H9 (cell line): ENCODE measurements at regions not wholly inside any gene's neighbourhood (a gene's known extent, or its start where the extent isn't known, plus 50 kb on each side); places are given as distances from the start of the nearest gene placed in this dataset.

Experiments used
- DNase-seq: peaks from one replicate; pipeline ENCODE4 v3.0.0-alpha.2; 2017
- H2AFZ ChIP-seq: one replicate; pipeline ENCODE4 v1.6.1; 2013; ENCODE audit warnings: mild to moderate bottlenecking, low read length, control low read depth, moderate library complexity
- H2AK5ac ChIP-seq: 2 replicates; pipeline ENCODE4 v1.6.1; 2013; ENCODE audit warnings: low read length, control low read depth, mixed read lengths; ENCODE audit not compliant: insufficient read length
- H2BK120ac ChIP-seq: one replicate; pipeline ENCODE4 v1.6.1; 2013; ENCODE audit warnings: low read depth, mild to moderate bottlenecking, low read length, control low read depth, inconsistent platforms; ENCODE audit not compliant: poor library complexity, severe bottlenecking
- H2BK12ac ChIP-seq: 2 replicates; pipeline ENCODE4 v1.6.1; 2013; ENCODE audit warnings: low read length, control low read depth, mixed read lengths, low read depth; ENCODE audit not compliant: insufficient read length
- H2BK15ac ChIP-seq: 2 replicates; pipeline ENCODE4 v1.6.1; 2013; ENCODE audit warnings: low read depth, low read length, control low read depth
- H2BK20ac ChIP-seq: one replicate; pipeline ENCODE4 v1.6.1; 2013; ENCODE audit warnings: low read depth, mild to moderate bottlenecking, low read length, control low read depth, inconsistent platforms; ENCODE audit not compliant: poor library complexity, severe bottlenecking
- H2BK5ac ChIP-seq: 2 replicates; pipeline ENCODE4 v1.6.1; 2013; ENCODE audit warnings: low read length, control low read depth, mixed read lengths; ENCODE audit not compliant: insufficient read length
- H3K14ac ChIP-seq: 2 replicates; pipeline ENCODE4 v1.6.1; 2013; ENCODE audit warnings: low read length, control low read depth; ENCODE audit not compliant: insufficient read depth
- H3K18ac ChIP-seq: 2 replicates; pipeline ENCODE4 v1.6.1; 2013; ENCODE audit warnings: low read depth, mild to moderate bottlenecking, mixed read lengths, low read length, control low read depth; ENCODE audit not compliant: insufficient read length
- H3K23ac ChIP-seq: 2 replicates; pipeline ENCODE4 v1.6.1; 2013; ENCODE audit warnings: low read length, control low read depth, mixed read lengths, low read depth; ENCODE audit not compliant: insufficient read length
- H3K23me2 ChIP-seq: 2 replicates; pipeline ENCODE4 v1.6.1; 2013; ENCODE audit warnings: low read depth, mild to moderate bottlenecking, mixed read lengths, low read length, control low read depth; ENCODE audit not compliant: insufficient read length, poor library complexity, severe bottlenecking
- H3K27ac ChIP-seq: 2 replicates; pipeline ENCODE4 v1.5.1; 2013; ENCODE audit warnings: low read length, control low read depth, mixed read lengths, low read depth; ENCODE audit not compliant: insufficient read length
- H3K27me3 ChIP-seq: 2 replicates; pipeline ENCODE4 v1.6.1; 2013; ENCODE audit warnings: low read length, control low read depth, inconsistent platforms; ENCODE audit not compliant: insufficient read depth
- H3K4ac ChIP-seq: 2 replicates; pipeline ENCODE4 v1.6.1; 2013; ENCODE audit warnings: low read depth, mild to moderate bottlenecking, control low read depth, inconsistent platforms, low read length, moderate library complexity
- H3K4me1 ChIP-seq: 2 replicates; pipeline ENCODE4 v1.6.1; 2013; ENCODE audit warnings: low read length, control low read depth, inconsistent platforms; ENCODE audit not compliant: insufficient read depth
- H3K4me2 ChIP-seq: 2 replicates; pipeline ENCODE4 v1.6.1; 2013; ENCODE audit warnings: low read length, control low read depth, mixed read lengths; ENCODE audit not compliant: insufficient read length, insufficient read depth
- H3K56ac ChIP-seq: 2 replicates; pipeline ENCODE4 v1.6.1; 2013; ENCODE audit warnings: low read depth, mild to moderate bottlenecking, mixed read lengths, low read length, control low read depth; ENCODE audit not compliant: insufficient read length
- H3K79me1 ChIP-seq: 2 replicates; pipeline ENCODE4 v1.6.1; 2013; ENCODE audit warnings: low read depth, mild to moderate bottlenecking, moderate library complexity, low read length, control low read depth, inconsistent platforms; ENCODE audit not compliant: insufficient read depth, poor library complexity, severe bottlenecking
- H3K79me2 ChIP-seq: 2 replicates; pipeline ENCODE4 v1.6.1; 2013; ENCODE audit warnings: low read length, control low read depth, inconsistent platforms; ENCODE audit not compliant: insufficient read depth
- H3K9ac ChIP-seq: 2 replicates; pipeline ENCODE4 v1.6.1; 2013; ENCODE audit warnings: low read length, control low read depth, mixed read lengths; ENCODE audit not compliant: insufficient read length; ENCODE audit errors: extremely low read depth
- H3K9me3 ChIP-seq: one replicate; pipeline ENCODE4 v1.6.1; 2013; ENCODE audit warnings: low read depth, low read length, inconsistent platforms; ENCODE audit not compliant: control insufficient read depth
- H3T11ph ChIP-seq: one replicate; pipeline ENCODE4 v1.6.1; 2013; ENCODE audit warnings: mild to moderate bottlenecking, low read length, control low read depth, inconsistent platforms
- H4K20me1 ChIP-seq: one replicate; pipeline ENCODE4 v1.6.1; 2013; ENCODE audit not compliant: control insufficient read depth, insufficient read length, insufficient read depth
- H4K5ac ChIP-seq: 2 replicates; pipeline ENCODE4 v1.6.1; 2013; ENCODE audit warnings: low read depth, mild to moderate bottlenecking, mixed read lengths, low read length, control low read depth; ENCODE audit not compliant: insufficient read length
- H4K8ac ChIP-seq: replicated peaks from 2 replicates; pipeline ENCODE4 v1.6.1; 2013; ENCODE audit warnings: low read length, control low read depth, mixed read lengths, low read depth; ENCODE audit not compliant: insufficient read length
- H4K91ac ChIP-seq: 2 replicates; pipeline ENCODE4 v1.6.1; 2013; ENCODE audit warnings: low read depth, mild to moderate bottlenecking, moderate library complexity, mixed read lengths, low read length, control low read depth; ENCODE audit not compliant: insufficient read length
- H3K27ac Mint-ChIP-seq, 3 experiments: 2 replicates in 2 of 3; 3 replicates in 1 of 3; pipeline ENCODE4 v1.8.0; 2020 to 2021; ENCODE audit warnings: mixed read lengths in 3 of 3, mild to moderate bottlenecking in 1 of 3, moderate library complexity in 1 of 3
- H3K27me3 Mint-ChIP-seq: 2 replicates; pipeline ENCODE4 v1.8.0; 2021; ENCODE audit warnings: low read depth, mild to moderate bottlenecking, moderate library complexity, mixed read lengths
- H3K36me3 Mint-ChIP-seq, 3 experiments: 2 replicates in 2 of 3; 3 replicates in 1 of 3; pipeline ENCODE4 v1.8.0; 2020 to 2021; ENCODE audit warnings: low read depth in 3 of 3, mixed read lengths in 3 of 3; ENCODE audit not compliant: insufficient read depth in 1 of 3
- H3K4me1 Mint-ChIP-seq, 2 experiments: 2 replicates each; pipeline ENCODE4 v1.8.0; 2020; ENCODE audit warnings: mixed read lengths in 2 of 2
- H3K4me3 Mint-ChIP-seq, 2 experiments: 2 replicates in 1 of 2; 3 replicates in 1 of 2; pipeline ENCODE4 v1.8.0; 2020 to 2021; ENCODE audit warnings: mild to moderate bottlenecking in 2 of 2, mixed read lengths in 2 of 2, moderate library complexity in 1 of 2
- H3K9me3 Mint-ChIP-seq, 2 experiments: 2 replicates in 1 of 2; 3 replicates in 1 of 2; pipeline ENCODE4 v1.8.0; 2020; ENCODE audit warnings: mild to moderate bottlenecking in 2 of 2, mixed read lengths in 2 of 2, moderate library complexity in 1 of 2
- TF ChIP-seq, protein P1 (sequence below): fragments of 200-600 bp; sonication (generic); conservative IDR thresholded peaks from 3 replicates; pipeline ENCODE4 v1.8.0; 2021; ENCODE audit warnings: antibody characterized with exemption, mild to moderate bottlenecking

DNA sequence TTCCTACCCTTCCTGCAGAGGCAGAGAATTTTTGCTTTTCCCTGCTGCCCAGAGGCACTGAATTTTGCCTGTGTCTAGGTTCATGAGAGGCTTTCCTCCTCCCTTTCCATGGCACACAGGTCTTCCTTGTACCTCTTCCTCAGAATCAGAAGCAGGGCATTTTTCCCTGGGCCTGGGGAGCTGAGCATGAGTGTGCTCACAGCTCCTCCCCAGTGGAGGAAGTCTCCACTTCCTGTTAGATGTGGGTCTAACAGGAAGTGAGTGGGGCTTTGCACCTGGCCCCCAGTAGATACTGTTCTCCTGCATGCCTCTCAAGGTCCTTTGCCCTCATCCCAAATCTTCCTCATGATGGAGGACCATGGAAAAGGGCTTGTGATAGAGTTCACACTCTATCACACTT lies 297.2 kb upstream of the FIGN start:
- no peaks in the 10 kb centered on the region for H3K36me3 Mint-ChIP-seq
- no peaks in the 10 kb centered on the region for H4K20me1 ChIP-seq

More for the DNA sequence above, 297.2 kb upstream of the FIGN start:
- Histone ChIP-seq H3K27me3 (no peaks in the 10 kb centered on the region), H2BK120ac (no peak overlapping the region), H4K91ac (no peak overlapping the region), H3K79me2 (no peaks in the 10 kb centered on the region), H3K23ac (no peak overlapping the region), H2BK20ac (no peak overlapping the region), H3K79me1 (no peaks in the 10 kb centered on the region), H3T11ph (no peak overlapping the region), H2BK12ac (no peak overlapping the region), H2AK5ac (no peak overlapping the region), H4K8ac (no peak overlapping the region), H4K5ac (no peak overlapping the region), H3K4me1 (no peaks in the 10 kb centered on the region; the same call in 1 of the 2 replicates), H2AFZ (no peak overlapping the region), H3K9ac (no peak overlapping the region), H3K23me2 (no peaks in the 10 kb centered on the region), H3K4ac (no peak overlapping the region), H2BK5ac (no peak overlapping the region), H2BK15ac (no peak overlapping the region), H3K14ac (no peak overlapping the region), H3K18ac (no peak overlapping the region), H3K4me2 (no peak overlapping the region), H3K27ac (no peak overlapping the region), H3K56ac (no peak overlapping the region), H3K9me3 (no peaks in the 10 kb centered on the region)
- TF ChIP-seq, protein P1, sequence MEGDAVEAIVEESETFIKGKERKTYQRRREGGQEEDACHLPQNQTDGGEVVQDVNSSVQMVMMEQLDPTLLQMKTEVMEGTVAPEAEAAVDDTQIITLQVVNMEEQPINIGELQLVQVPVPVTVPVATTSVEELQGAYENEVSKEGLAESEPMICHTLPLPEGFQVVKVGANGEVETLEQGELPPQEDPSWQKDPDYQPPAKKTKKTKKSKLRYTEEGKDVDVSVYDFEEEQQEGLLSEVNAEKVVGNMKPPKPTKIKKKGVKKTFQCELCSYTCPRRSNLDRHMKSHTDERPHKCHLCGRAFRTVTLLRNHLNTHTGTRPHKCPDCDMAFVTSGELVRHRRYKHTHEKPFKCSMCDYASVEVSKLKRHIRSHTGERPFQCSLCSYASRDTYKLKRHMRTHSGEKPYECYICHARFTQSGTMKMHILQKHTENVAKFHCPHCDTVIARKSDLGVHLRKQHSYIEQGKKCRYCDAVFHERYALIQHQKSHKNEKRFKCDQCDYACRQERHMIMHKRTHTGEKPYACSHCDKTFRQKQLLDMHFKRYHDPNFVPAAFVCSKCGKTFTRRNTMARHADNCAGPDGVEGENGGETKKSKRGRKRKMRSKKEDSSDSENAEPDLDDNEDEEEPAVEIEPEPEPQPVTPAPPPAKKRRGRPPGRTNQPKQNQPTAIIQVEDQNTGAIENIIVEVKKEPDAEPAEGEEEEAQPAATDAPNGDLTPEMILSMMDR, result no peak
- no peaks in the 10 kb centered on the region for H3K27me3 Mint-ChIP-seq
- no peaks in the 10 kb centered on the region for H3K9me3 Mint-ChIP-seq
- no peak overlapping the region for H3K4me3 Mint-ChIP-seq
- DNase-seq, result no peak
- H3K4me1 Mint-ChIP-seq, result peaks cover 9 to 12% of the 10 kb centered on the region in 2 experiments
- no peak overlapping the region; a peak in 1 of 7 replicates for H3K27ac Mint-ChIP-seq
